Astrocyte of the cerebellum (primary cell): ENCODE measurements at regions not wholly inside any gene's neighbourhood (a gene's known extent, or its start where the extent isn't known, plus 50 kb on each side); places are given as distances from the start of the nearest gene placed in this dataset.
A peak's percentile ranks its signal among the peaks of the same experiment; 100 is the strongest.

Experiments used
- DNase-seq: peaks from one replicate; pipeline ENCODE4 v3.0.0-alpha.2; 2011; ENCODE audit warnings: low read depth
- H3K4me3 ChIP-seq: 2 replicates; pipeline ENCODE4 v1.5.1; 2011; ENCODE audit warnings: mild to moderate bottlenecking, low read depth, low read length, moderate library complexity
- in situ Hi-C: cut with HindIII; loops from 2 replicates; pipeline ENCODE4 v1.10.0; 2017; ENCODE audit warnings: low sequenced_read_pairs
- TF ChIP-seq, protein P1 (sequence below): IDR thresholded peaks from 2 replicates; pipeline ENCODE4 v1.5.1; 2012; ENCODE audit warnings: low read length, low read depth, moderate library complexity, mild to moderate bottlenecking; ENCODE audit errors: missing control alignments

- DNase-seq = no peak
- TF ChIP-seq, protein P1, sequence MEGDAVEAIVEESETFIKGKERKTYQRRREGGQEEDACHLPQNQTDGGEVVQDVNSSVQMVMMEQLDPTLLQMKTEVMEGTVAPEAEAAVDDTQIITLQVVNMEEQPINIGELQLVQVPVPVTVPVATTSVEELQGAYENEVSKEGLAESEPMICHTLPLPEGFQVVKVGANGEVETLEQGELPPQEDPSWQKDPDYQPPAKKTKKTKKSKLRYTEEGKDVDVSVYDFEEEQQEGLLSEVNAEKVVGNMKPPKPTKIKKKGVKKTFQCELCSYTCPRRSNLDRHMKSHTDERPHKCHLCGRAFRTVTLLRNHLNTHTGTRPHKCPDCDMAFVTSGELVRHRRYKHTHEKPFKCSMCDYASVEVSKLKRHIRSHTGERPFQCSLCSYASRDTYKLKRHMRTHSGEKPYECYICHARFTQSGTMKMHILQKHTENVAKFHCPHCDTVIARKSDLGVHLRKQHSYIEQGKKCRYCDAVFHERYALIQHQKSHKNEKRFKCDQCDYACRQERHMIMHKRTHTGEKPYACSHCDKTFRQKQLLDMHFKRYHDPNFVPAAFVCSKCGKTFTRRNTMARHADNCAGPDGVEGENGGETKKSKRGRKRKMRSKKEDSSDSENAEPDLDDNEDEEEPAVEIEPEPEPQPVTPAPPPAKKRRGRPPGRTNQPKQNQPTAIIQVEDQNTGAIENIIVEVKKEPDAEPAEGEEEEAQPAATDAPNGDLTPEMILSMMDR = no peak
- in situ Hi-C loops = no loop called here
- no peak overlapping the region for H3K4me3 ChIP-seq
Observed at GRCh38 chrX:113136836-113137235, 296.2 kb upstream of the AMOT start.

DNA sequence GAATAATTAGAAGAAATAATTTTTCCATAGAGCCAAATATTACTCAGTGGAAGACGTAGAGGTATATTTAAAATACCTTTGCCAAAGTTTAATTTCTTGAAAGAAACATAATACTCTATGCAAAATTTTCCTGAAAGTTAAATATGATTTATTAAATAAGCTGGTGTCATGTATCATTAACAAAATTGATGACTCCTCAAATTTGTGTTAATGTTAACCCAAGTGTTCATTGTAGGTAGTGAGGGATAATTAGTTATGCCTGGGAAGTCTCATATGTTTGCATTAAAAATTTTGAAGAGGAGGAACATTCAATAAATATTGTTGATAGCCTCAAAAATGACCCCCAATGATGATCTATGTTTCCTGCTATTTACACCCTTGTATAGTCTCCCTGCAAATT is 292.7 kb upstream of the AMOT start:
- H3K4me3 ChIP-seq = no peak overlapping the region
- TF ChIP-seq, protein P1 = no peak
- in situ Hi-C loops = no loop called here
- no peak for DNase-seq

- TF ChIP-seq, protein P1 = no peak
- H3K4me3 ChIP-seq = no peak overlapping the region
- in situ Hi-C loops = no loop called here
- no peak for DNase-seq
Observed at GRCh38 chrX:113124693-113125092, 284.1 kb upstream of the AMOT start.

GRCh38 chrX:113075521-113075920 is 234.9 kb upstream of the AMOT start:
- no peak overlapping the region for H3K4me3 ChIP-seq
- TF ChIP-seq, protein P1 = no peak
- no peak for DNase-seq
- in situ Hi-C loops = no loop called here

- DNase-seq = peak; percentile 12
- TF ChIP-seq, protein P1 = no peak
- no peak overlapping the region for H3K4me3 ChIP-seq
- in situ Hi-C loops = no loop called here
Observed at GRCh38 chrX:113059714-113060113, 219.1 kb upstream of the AMOT start.

DNA sequence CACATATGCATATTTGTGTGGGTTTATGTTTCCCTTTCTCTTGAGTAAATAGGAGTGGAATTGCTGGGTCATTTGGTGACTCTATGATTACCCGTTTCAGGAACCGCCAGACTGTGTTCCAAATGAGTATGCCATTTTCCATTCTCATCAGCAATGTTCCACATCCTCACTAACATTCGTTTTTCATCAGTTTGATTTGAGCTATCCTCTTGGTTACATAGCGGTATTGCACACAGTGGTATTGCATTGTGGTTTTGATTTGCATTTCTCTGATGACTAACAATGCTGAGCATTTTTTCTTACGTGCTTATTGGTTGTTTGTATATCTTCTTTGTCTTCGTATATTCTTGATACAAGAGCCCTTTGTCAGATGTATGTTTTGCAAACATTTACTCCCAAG is 218.0 kb upstream of the AMOT start:
- DNase-seq = peak; percentile 3
- in situ Hi-C loops = no loop called here
- TF ChIP-seq, protein P1 = no peak
- no peak overlapping the region for H3K4me3 ChIP-seq

GRCh38 chrX:113048896-113049295 is 208.3 kb upstream of the AMOT start:
- in situ Hi-C loops = no loop called here
- no peak for DNase-seq
- TF ChIP-seq, protein P1 = no peak
- no peak overlapping the region for H3K4me3 ChIP-seq
